GM18498 (cell line): ENCODE measurements at regions not wholly inside any gene's neighbourhood (a gene's known extent, or its start where the extent isn't known, plus 50 kb on each side); places are given as distances from the start of the nearest gene placed in this dataset.

Source experiments
- ATAC-seq: cut with Tn5 transposase; IDR thresholded peaks from one replicate; pipeline ENCODE4 v1.9.1; 2021; ENCODE audit warnings: mild to moderate bottlenecking, moderate library complexity; ENCODE audit not compliant: unreplicated experiment

DNA sequence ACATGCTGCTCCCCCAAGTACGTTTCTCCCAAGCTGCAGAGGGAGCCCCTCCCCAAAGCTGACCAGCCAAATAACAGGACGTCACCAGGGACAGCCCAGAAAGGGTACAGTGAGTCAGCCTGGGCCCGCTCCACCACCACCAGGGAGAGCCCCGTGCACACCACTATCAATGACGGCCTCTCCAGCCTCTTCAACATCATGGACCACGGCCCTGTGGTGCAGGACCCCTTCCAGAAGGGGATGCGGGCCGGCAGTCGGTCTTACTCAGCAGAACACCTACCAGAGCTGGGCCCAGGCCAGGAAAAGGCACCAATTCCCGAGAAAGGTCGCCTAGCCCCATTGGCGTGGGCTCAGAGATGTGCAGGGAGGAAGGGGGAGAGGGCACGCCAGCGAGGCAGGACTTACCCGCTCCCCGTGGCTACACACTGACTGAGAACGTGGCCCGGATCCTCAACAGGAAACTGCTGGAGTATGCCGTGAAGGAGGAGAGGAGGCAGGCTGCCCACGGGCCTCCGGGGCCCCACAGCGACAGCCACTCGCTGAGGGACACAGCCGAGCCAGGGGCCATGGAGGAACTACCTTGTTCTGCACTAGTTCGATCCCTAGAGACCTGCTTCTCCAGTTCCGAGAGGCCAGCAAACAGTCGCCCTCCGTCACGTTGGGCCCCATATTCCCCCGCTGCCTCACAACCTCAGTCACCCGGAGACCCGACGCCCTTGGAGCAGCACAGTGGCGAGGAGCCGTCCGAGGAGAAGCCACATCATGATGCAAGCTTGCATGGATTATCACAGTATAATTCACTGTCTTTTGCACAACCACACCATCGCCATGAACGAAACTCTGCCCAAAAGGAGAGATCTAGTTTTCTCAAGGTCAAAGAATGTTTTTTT lies 815.9 kb upstream of the KLHL1 start:
- no peak for ATAC-seq

DNA sequence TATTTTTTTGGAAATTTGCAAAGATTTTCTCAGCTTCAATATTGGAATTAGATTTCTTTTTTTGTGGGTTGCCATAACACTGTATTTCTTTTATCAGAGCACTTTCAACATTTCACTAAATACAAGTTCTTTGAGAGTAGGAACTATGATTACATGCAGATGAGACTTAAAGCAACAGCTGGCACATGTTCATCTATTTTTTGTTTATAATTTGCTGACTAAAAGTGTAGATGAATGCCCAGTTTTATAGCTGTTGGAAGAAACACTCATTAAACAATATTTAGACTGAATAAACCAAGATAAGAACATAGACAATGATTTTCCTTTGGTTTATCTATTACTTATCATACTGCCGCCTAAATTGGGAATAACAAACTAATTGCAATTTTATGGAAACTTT lies 803.0 kb upstream of the KLHL1 start:
- ATAC-seq, result no peak

DNA sequence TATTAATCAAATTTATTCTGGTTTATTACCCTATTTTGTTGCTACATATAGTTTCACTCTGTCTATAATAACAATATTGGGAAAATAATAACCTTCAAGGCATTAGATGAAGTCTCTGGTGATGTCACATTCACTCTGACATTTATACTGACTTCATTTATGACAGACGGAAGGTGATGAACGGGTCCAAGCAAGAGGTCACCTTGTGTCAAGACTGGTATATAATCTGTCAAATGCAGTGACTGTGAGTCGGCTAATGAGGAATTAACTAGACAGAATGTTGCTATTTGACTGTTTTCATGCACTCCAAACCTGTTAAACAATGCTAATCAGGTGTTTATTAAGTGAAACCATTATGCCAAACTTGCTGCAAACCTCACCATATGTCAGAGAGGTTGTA lies 800.5 kb upstream of the KLHL1 start:
- ATAC-seq, result no peak

DNA sequence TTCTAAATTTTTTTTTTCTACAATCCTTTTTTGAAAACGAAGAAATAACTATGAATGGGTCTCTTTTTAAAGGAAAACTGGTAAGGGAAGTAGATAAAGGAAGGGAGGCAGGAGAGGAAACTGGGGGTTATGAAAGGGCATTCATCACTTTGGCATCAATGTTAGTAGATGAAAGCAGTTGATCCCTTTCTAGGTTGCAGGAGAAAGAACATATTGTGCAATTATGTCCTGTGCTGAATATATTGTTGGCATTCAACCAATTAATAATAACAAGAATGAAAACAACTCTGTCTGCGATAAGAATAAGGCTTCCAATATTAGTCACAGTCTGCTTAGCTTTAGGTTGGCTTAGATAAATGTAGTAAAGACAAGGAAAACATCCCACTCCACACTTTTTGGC lies 796.8 kb upstream of the KLHL1 start:
- ATAC-seq, result no peak

GRCh38 chr13:70896136-70896535 lies 787.9 kb upstream of the KLHL1 start:
- ATAC-seq, result no peak

DNA sequence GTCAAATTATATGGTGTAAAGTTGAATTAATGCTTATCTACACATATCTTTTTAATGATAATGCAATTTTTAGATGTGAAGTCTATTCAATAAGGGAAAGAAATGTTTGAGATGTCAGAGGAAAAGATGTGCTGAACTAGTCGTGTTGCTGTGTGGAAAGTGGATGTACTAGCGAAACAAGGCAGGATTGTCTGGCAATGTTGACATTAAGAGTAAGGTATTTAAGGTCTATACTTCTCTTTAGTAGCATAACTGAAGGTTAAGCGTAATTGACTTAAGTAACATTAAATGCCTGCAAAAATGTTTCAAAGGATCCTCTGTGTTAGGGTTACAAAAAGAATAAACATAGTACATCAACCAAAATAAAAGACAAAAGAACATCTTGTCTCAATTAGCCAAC lies 787.3 kb upstream of the KLHL1 start:
- ATAC-seq, result no peak

GRCh38 chr13:70894258-70894657 lies 786.0 kb upstream of the KLHL1 start:
- ATAC-seq, result no peak

DNA sequence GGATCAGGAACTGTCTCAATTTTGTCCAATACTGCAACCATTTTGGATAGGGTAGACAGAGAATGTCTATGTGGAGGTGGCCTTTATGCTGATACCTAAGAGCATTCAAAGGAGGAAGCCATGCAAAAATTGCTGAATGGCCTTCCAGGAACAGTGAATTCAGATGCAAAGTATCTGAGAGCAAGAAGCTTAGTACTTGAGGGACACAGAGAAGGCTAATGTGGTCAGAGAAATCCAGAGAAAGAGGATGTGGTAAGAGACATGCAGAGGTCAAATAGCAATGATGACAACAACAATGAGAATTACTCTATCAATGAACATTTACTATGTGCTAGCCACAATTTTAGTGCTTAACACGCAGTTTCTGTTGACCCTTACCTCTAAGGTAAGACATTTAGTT lies 785.6 kb upstream of the KLHL1 start:
- no peak for ATAC-seq

- ATAC-seq, result no peak
These were observed 782.0 kb upstream of the KLHL1 start for GRCh38 chr13:70890289-70890688.

GRCh38 chr13:70889163-70889562 lies 780.9 kb upstream of the KLHL1 start:
- ATAC-seq, result no peak

DNA sequence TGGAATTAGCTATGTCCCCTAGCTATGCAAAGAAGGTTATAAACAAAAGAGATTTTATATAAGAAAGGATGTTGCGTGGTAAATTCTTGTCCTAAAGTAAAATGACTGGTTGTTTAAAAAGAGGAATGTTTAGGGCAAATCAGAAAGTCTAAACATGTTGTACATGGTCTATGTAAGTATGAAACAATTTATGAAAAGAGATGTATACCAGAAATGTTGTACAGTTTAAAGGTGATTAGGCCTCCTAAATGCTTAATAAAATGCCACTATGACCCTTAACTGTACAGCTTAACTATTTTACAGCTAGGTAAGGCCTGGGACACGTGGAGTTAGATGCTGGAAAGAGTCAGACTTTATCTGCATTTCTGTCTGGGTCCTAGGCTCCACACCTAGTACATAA lies 775.9 kb upstream of the KLHL1 start:
- ATAC-seq, result no peak

GRCh38 chr13:70874636-70875035 lies 766.4 kb upstream of the KLHL1 start:
- no peak for ATAC-seq

DNA sequence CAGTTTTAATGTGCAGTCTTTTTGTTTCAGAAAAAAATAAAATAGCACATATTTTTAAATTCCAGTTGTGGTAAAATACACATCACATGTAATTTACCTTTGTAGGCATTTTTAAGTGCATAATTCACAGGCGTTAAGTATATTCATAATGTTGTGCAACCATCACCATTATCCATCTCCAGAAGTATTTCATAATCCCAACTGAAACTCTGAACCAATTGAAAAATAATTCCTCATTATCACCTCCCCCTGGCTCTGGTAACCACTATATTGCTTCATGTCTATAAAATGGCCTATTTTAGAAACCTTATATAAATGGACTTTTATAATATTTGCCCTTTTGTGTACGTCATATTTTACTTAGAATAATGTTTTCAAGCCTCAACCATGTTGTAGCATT lies 756.5 kb upstream of the KLHL1 start:
- ATAC-seq, result no peak

GRCh38 chr13:70856711-70857110 lies 748.5 kb upstream of the KLHL1 start:
- no peak for ATAC-seq

DNA sequence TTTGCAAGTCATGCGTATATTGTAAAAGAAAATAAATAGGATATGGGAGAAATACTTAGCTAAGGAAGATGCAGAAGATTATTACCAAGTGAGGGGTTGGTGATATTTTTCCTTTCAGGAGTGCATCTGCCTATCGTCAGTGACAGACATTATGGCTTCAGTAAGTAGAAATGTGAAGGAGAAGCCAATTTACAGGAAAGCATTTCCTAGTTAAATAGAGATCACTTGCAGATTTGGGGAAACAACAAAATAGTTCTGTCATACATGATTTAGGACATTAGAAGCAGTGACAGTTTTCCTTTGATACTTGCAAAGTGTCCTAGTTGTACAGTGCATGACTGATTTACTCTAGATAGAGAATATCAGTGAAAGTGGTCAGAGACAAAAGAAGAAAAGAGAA lies 747.8 kb upstream of the KLHL1 start:
- ATAC-seq, result no peak

DNA sequence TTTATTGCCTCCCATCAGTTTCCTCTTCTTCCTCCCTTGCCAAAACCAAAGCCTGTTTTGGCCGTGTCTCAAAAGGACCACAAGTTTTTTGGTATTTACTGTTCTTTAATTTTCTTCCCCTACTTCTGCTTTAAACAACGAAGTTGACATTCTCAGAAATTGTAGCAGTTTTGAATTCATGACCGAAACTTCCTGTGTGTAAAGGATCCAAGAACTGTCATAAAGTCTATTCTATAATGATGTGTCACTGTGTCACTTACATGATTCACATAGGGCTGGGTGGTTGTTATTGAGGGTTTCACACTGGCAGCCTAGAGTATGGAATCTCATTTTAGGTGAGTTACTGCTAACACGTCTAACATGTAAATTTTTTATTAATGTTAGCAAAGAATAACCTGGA lies 741.0 kb upstream of the KLHL1 start:
- ATAC-seq, result no peak

DNA sequence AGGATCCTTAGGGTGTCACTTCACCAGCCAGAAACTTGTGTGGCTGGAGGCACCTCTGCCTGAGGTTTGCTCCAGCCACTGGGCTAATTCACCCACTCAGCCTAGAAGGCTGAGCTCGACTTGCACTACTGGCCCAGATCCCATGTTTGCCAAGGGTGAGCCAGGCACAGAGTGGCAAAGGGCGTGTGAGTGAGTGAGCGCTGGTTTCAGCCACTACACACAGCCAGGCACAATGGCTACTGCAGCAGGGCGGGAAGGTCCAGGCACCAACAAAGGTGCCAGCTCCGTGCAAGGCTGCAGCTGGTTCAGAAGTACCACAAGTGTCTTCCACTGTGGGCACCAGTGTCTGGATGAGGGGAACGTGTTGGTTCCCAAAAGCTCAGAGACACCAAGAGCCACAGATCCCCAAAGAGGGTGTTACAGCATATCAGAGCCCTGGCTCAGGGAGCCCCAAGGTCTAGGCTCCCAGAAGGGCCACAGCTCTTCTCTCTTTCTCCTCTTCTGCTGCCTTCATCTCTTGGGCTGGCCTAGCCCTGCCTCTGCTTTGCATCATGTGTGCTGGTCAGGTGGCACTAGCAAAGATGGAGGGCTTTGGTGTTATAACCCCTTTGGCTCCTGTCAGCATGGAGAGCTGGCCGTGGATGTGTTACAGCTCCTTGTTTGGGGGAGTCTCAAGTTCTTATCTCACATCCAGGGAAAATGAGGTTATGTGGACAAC lies 736.3 kb upstream of the KLHL1 start:
- ATAC-seq, result no peak

GRCh38 chr13:70842062-70842644 lies 733.9 kb upstream of the KLHL1 start:
- no peak for ATAC-seq

GRCh38 chr13:70841240-70842061 lies 733.2 kb upstream of the KLHL1 start:
- ATAC-seq, result no peak

- ATAC-seq, result no peak
These were observed 727.1 kb upstream of the KLHL1 start for GRCh38 chr13:70835371-70835770.

GRCh38 chr13:70829748-70830147 lies 721.5 kb upstream of the KLHL1 start:
- peak; percentile 55 for ATAC-seq
